Psoas muscle (tissue), 7 donors: ENCODE measurements at regions not wholly inside any gene's neighbourhood (a gene's known extent, or its start where the extent isn't known, plus 50 kb on each side); places are given as distances from the start of the nearest gene placed in this dataset.

Source experiments
- ATAC-seq, 4 donors: fragments of 200-7000 bp; cut with Tn5 transposase; one replicate each; pipeline ENCODE4 v1.9.1; 2020; ENCODE audit warnings: moderate library complexity in 3 of 4, mild to moderate bottlenecking in 2 of 4
- DNase-seq, 2 donors: peaks; one replicate each; pipeline ENCODE4 v3.0.0-alpha.2; 2020
- H3K27ac ChIP-seq: fragments of 200-600 bp; one replicate; pipeline ENCODE4 v1.8.0; 2022
- H3K27me3 ChIP-seq, 3 donors: fragments of 200-600 bp in 1 of 3; one replicate each; pipeline versions ENCODE4 v1.6.1 to v1.8.0; 2013 to 2022; ENCODE audit warnings: low read length in 2 of 3, mild to moderate bottlenecking in 2 of 3, moderate library complexity in 1 of 3; ENCODE audit not compliant: insufficient read depth in 3 of 3
- H3K36me3 ChIP-seq, 2 donors: fragments of 200-600 bp in 1 of 2; one replicate each; pipeline versions ENCODE4 v1.6.1 to v1.8.0; 2013 to 2022; ENCODE audit warnings: low read depth in 1 of 2, mild to moderate bottlenecking in 1 of 2, moderate library complexity in 1 of 2; ENCODE audit not compliant: insufficient read depth in 1 of 2
- H3K4me1 ChIP-seq: fragments of 200-600 bp; one replicate; pipeline ENCODE4 v1.8.0; 2022
- H3K4me3 ChIP-seq: fragments of 200-600 bp; one replicate; pipeline ENCODE4 v1.8.0; 2022; ENCODE audit warnings: mild to moderate bottlenecking
- H3K9me3 ChIP-seq: fragments of 200-600 bp; one replicate; pipeline ENCODE4 v1.8.0; 2022
- CTCF ChIP-seq: fragments of 200-600 bp; IDR thresholded peaks from one replicate; pipeline ENCODE4 v1.8.0; 2022; ENCODE audit warnings: antibody characterized with exemption
- WGBS, 3 donors: extraction: QIAGEN DNeasy Blood & Tissue Kit; methylation state at CpG; one replicate each; pipeline versions ENCODE4 v1.1.6 to v1.1.7; 2013; 5-methylcytosine and 5-hydroxymethylcytosine counted together
- intact Hi-C, 2 donors: fragments of 100-400 bp; cut with DNase I; formaldehyde crosslinking; loops; one replicate each; pipeline versions ENCODE4 v1.11.0 to v1.14.2; 2022
- donor health status: healthy with polysubstance abuse.
- donor health status: DM: no; HTN: no; CAD: no; lungs with moderate emphysema.
- donor health status: Bipolar disorder and iron deficiency.
- donor health status: healthy.
- donor health status: DM: yes; HTN: yes; CAD: no.
- donor health status: DM: no; HTN: no; CAD: no.
- donor health status: DM: yes; HTN: yes; CAD: no.

- no peaks in the 10 kb centered on the region for H3K9me3 ChIP-seq
- H3K27me3 ChIP-seq = no peaks in the 10 kb centered on the region
- ATAC-seq (no peak), DNase-seq (no peak)
- intact Hi-C loops = no loop called here
- H3K4me3 ChIP-seq = no peak overlapping the region
- peaks cover 5% of the 10 kb centered on the region for H3K4me1 ChIP-seq
- no peaks in the 10 kb centered on the region for H3K36me3 ChIP-seq
- TF ChIP-seq CTCF = no peak
- H3K27ac ChIP-seq = no peak overlapping the region
- WGBS, 3 donors = 96 to 99% (median 96%) methylated on average over 4 of the region's 4 CpGs
These were observed 226.0 kb downstream of the MIAT start for GRCh38 chr22:26883393-26883792.

GRCh38 chr22:26884921-26885320 lies 227.5 kb downstream of the MIAT start:
- peak in 1 of 2 donors; percentile 27 for DNase-seq
- H3K27me3 ChIP-seq = no peaks in the 10 kb centered on the region
- H3K4me1 ChIP-seq = peaks cover 5% of the 10 kb centered on the region
- no peaks in the 10 kb centered on the region for H3K9me3 ChIP-seq
- no peak for TF ChIP-seq CTCF
- no peak overlapping the region for H3K27ac ChIP-seq
- WGBS, 3 donors = 26 to 35% (median 35%) methylated on average over 7 of the region's 7 CpGs
- no peaks in the 10 kb centered on the region for H3K36me3 ChIP-seq
- ATAC-seq = peak in 1 of 4 donors; percentile 80
- no peak overlapping the region for H3K4me3 ChIP-seq
- intact Hi-C loops = no loop called here

GRCh38 chr22:26885441-26886261 lies 228.3 kb downstream of the MIAT start:
- no peak overlapping the region for H3K4me3 ChIP-seq
- no peaks in the 10 kb centered on the region for H3K36me3 ChIP-seq
- no peaks in the 10 kb centered on the region for H3K9me3 ChIP-seq
- H3K27ac ChIP-seq = no peak overlapping the region
- intact Hi-C loops = no loop called here
- peaks cover 5% of the 10 kb centered on the region for H3K4me1 ChIP-seq
- ATAC-seq = no peak
- WGBS, 3 donors = 40 to 70% (median 47%) methylated on average over 2 of the region's 2 CpGs
- H3K27me3 ChIP-seq = no peaks in the 10 kb centered on the region
- no peak for TF ChIP-seq CTCF
- DNase-seq = no peak

- no peak for TF ChIP-seq CTCF
- intact Hi-C loops = no loop called here
- Histone ChIP-seq H3K27ac (no peak overlapping the region), H3K36me3 (no peaks in the 10 kb centered on the region), H3K4me3 (no peak overlapping the region), H3K4me1 (peaks cover 5% of the 10 kb centered on the region), H3K27me3 (no peaks in the 10 kb centered on the region), H3K9me3 (no peaks in the 10 kb centered on the region)
- 24 to 36% (median 35%) methylated on average over 6 of the region's 6 CpGs for WGBS, 3 donors
- no peak for ATAC-seq
- no peak for DNase-seq
These were observed 230.1 kb downstream of the MIAT start for GRCh38 chr22:26887456-26887855.

- 60 to 80% (median 64%) methylated on average over 4 of the region's 4 CpGs for WGBS, 3 donors
- no peak overlapping the region for H3K27ac ChIP-seq
These were observed 230.5 kb downstream of the MIAT start for GRCh38 chr22:26887916-26888315.

More at GRCh38 chr22:26887916-26888315, 230.5 kb downstream of the MIAT start:
- Histone ChIP-seq H3K27me3 (no peaks in the 10 kb centered on the region), H3K4me3 (no peak overlapping the region), H3K9me3 (no peaks in the 10 kb centered on the region), H3K36me3 (no peaks in the 10 kb centered on the region), H3K4me1 (peaks cover 5% of the 10 kb centered on the region)
- ATAC-seq (no peak), DNase-seq (no peak)
- TF ChIP-seq CTCF = no peak
- intact Hi-C loops = no loop called here
